GM18507 (cell line): ENCODE measurements at regions not wholly inside any gene's neighbourhood (a gene's known extent, or its start where the extent isn't known, plus 50 kb on each side); places are given as distances from the start of the nearest gene placed in this dataset.

Source experiments
- DNase-seq: peaks from one replicate; pipeline ENCODE4 v3.0.0; 2011; ENCODE audit warnings: low read depth; ENCODE audit not compliant: insufficient read length; ENCODE audit errors: extremely low spot score
- FAIRE-seq: peaks from 2 replicates; lab custom pipeline; 2011; peaks lifted over from hg19 to GRCh38; lab: Jason Lieb, UNC

DNA sequence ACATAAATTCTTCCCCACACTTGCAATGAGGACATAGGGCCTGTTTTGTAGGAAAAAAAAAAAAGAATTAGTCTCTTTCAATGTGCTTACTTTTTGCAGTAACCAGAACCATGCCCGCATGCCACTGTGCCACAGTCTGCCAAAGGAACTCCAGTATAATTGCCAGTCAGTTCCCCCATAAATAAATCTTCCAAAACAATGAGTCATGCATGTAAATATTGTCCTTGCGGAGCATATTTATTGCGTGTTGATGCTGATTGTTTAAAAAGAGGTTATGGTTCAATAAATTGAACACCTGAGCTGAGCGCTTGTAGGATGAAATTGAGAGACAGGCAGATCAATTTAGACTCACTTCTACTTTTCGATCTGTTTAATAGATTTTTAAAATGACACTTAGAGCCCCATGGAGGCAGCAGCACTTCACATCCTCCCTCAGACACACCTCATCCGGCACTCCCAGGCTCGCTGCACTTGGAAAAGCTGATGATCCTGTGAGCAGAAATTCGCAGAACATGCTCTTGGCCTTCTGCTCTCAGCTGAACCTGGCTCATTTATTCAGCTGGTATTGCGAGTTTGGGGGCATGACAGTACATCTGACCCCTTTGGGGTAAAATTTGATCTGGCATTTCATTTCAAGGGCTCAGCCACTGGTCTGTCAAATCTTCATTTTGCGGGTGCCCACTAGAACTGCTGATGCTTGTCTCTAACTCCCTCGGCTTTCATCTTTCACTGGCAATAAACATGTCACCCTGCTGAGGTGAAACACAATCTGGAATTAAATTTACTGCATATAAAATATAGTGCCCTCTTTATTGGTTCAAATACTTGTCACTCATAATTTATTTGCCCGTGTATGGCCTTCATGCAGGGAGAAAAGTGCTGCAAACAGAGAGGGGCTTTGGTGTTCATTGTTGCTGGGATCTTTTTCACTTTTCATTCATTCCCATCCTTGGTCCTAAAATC, 371.1 kb upstream of the POU3F2 start:
- no peak for DNase-seq
- FAIRE-seq, result no peak

DNA sequence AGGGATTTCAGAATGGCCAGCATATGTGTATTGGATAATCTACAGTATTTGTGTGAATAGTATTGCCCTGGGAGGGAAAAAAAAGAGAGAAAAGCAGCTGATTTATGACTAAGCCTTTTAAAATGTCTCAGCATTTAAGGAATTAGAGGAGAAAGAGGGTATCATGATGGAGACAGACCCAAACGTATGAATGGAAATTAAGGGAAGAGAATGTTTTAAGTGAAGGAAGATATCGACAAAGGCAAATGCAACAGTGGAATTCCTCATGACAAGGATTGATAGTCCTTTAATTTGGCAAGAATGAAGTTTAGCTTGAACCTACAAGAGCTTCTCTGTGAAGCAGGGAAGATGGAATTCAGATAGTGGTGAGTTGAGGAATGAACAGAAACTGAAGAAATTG, 367.3 kb upstream of the POU3F2 start:
- no peak for FAIRE-seq
- DNase-seq, result no peak

GRCh38 chr6:98467902-98468301, 366.5 kb upstream of the POU3F2 start:
- DNase-seq (no peak), FAIRE-seq (no peak)

GRCh38 chr6:98469141-98469540, 365.2 kb upstream of the POU3F2 start:
- no peak for FAIRE-seq
- no peak for DNase-seq

DNA sequence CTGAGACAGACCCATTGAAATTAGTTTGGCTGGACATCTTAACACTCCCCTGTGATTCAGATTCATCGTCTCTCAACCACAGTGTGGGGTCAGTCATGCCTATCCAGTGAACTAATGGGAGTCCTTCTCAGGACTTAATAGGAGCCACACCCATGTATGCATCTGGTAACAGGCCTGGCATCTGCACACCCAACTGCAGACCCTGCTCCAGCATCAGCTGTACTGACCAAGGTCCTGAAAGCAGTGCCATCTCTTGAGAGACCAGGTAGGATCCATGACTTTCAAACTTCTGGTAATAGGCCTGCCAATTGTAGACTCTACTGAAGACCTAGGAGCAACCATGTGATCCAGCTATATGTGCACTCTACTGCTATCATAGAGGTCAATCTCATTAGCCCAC, 363.6 kb upstream of the POU3F2 start:
- DNase-seq, result no peak
- FAIRE-seq, result no peak

GRCh38 chr6:98471444-98471843, 362.9 kb upstream of the POU3F2 start:
- DNase-seq (no peak), FAIRE-seq (no peak)

- no peak for FAIRE-seq
- DNase-seq, result no peak
Measured at GRCh38 chr6:98477231-98477630, 357.1 kb upstream of the POU3F2 start.

GRCh38 chr6:98484696-98485095, 349.7 kb upstream of the POU3F2 start:
- DNase-seq, result no peak

DNA sequence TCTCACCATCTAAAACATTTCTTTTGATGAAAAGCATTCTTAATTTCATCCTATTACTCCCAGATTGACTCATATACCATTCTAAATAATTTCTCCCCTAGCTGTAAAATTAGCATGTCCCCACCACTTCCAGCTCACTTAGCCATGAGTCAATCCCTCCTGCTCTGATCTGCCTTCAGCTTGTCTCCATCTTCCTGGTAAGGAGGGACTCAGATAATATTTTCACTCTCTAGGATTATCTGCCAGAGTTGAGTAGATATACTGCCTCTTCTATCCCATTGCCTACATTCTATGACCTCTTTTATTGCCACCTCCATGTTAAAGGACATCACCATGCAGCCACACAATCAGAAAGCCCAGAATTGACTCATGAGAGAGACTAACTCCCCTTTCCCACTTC, 348.8 kb upstream of the POU3F2 start:
- DNase-seq, result no peak
- no peak for FAIRE-seq

More at GRCh38 chr6:98484696-98485095, 349.7 kb upstream of the POU3F2 start:
- no peak for FAIRE-seq

GRCh38 chr6:98486057-98486456, 348.3 kb upstream of the POU3F2 start:
- DNase-seq (no peak), FAIRE-seq (no peak)

GRCh38 chr6:98487612-98488011, 346.8 kb upstream of the POU3F2 start:
- DNase-seq (no peak), FAIRE-seq (no peak)

GRCh38 chr6:98498144-98498775, 336.1 kb upstream of the POU3F2 start:
- FAIRE-seq (no peak), DNase-seq (no peak)

GRCh38 chr6:98498866-98499265, 335.5 kb upstream of the POU3F2 start:
- no peak for FAIRE-seq
- DNase-seq, result no peak

GRCh38 chr6:98514073-98514720, 320.2 kb upstream of the POU3F2 start:
- no peak for DNase-seq
- no peak for FAIRE-seq

GRCh38 chr6:98514796-98515195, 319.6 kb upstream of the POU3F2 start:
- FAIRE-seq (no peak), DNase-seq (no peak)

- FAIRE-seq, result no peak
- no peak for DNase-seq
Measured at GRCh38 chr6:98516206-98516605, 318.2 kb upstream of the POU3F2 start.

DNA sequence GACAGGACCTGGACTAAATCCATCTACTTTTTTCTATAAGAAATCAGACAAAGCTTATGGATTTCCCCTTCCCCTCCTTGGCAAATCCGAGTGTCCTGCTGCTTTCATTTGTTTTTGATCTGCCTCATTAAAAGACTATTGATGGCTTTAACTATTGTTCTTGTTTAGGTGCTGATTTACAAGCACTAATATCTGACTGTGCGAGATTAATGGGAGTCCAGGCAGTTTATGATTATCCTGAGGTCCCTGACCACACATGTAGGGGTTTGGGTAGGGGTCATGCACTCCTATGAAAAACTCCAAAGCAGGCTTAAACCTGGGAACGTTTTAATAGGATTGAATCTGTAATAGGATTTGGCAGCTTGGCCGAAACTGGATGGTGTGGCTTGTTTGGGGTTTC, 317.5 kb upstream of the POU3F2 start:
- DNase-seq (no peak), FAIRE-seq (no peak)

DNA sequence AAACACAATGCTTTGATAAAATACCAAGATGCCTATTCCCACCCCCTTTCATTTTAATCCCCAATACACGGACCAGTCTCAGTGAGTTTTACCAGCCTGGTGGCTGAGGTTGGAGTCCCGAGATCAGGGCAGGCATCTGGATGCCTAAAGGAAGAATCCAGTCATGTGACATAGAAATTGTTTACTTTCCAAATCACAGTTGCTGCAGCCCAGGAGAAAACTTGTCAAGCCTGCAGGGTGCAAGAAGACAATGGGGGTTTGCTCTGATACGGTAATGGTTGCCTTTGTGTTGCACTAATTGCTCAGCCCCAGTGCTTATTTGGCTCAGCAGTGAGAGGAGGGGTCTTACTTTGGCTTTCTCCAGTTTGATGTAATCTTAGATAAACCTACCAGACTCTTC, 308.5 kb upstream of the POU3F2 start:
- DNase-seq (no peak), FAIRE-seq (no peak)

- no peak for DNase-seq
- no peak for FAIRE-seq
Measured at GRCh38 chr6:98526465-98526864, 307.9 kb upstream of the POU3F2 start.

DNA sequence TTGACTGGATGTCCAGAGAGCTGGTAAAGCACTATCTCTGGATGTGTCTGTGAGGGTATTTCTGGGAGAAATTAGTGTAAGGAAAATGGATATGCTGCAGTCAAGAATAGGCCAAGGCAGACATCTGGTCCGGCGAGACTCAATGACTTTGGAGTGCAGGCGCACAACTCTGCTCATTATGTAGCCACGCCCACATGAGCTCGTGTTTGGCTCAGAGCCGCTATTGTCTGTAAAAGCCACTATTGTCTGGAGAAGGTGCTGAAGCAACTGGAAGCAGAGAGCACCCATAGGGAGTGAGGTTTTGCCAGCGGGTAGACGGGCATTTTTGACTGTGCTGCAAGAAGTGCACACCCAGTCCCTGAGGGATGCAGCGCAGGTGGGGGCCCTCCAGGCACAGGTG, 305.0 kb upstream of the POU3F2 start:
- no peak for FAIRE-seq
- no peak for DNase-seq
